ENCODE measurements at regions not wholly inside any gene's neighbourhood (a gene's known extent, or its start where the extent isn't known, plus 50 kb on each side); places are given as distances from the start of the nearest gene placed in this dataset.
"Not testable (repeated sequence)": the region's sequence is repeated elsewhere in the genome, so short reads cannot be mapped to it uniquely, and the experiment has no call there.

DNA sequence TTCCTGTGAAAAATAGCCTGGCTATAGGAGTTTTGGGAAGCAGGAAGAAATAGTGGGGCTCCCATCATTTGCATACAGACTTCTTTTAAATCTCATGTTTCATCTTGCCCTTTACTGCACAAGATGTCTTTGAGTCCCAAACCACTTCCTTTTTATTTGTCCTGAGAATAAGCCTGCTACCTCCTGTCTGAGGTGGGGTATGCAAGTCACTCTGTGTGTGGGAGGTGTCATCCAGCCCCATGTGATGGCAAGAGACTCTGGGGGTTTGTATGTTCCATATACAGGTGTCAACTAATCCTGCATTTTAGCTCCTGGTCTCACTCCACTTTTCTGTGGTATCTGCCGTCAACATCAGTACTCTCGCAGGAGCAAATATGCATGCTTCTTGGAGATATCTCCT is 102.0 kb downstream of the OTOL1 start:
- Histone ChIP-seq H3K4me3 (no peak overlapping the region), H3K27me3 (no peaks in the 10 kb centered on the region), H3K36me3 (no peaks in the 10 kb centered on the region), H3K4me2 (no peak overlapping the region), H3K27ac (no peak overlapping the region), H3K4me1 (0 out of 20 replicates have a peak, but pooled peaks cover 0 to 9% (median 0%) of the 10 kb centered on the region in 10 experiments), H4K20me1 (no peaks in the 10 kb centered on the region), H3K9me3 (replicated peaks in 1 of 11) (no peaks in the 10 kb centered on the region), H3K9ac (no peak overlapping the region)
- no peak for TF ChIP-seq Cebpa-rat (IDR thresholded peaks at IDR 0.05)

DNA sequence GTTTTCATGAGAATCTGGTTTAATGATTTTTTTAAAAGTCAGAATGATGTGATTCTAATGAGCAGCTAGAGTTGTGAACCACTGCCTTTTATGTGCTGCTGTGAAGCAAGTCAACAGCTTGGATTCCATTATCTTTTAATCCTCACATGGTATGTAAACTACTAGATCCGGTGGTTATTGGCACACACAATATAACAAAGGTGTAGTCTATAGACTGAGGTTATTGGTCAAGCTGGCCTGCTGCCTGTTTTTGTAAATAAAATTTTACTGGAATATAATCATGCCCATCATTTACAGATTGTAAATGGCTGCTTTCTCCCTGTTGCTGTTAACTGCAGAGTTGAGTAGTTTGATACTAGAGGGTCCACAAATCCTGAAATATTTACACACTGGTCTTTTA is 103.1 kb downstream of the OTOL1 start:
- Histone ChIP-seq H3K27ac (no peak overlapping the region), H3K9ac (no peak overlapping the region), H3K4me1 (0 out of 20 replicates have a peak, but pooled peaks cover 0 to 9% (median 0%) of the 10 kb centered on the region in 10 experiments), H3K4me2 (no peak overlapping the region), H3K36me3 (no peaks in the 10 kb centered on the region), H3K4me3 (no peak overlapping the region), H4K20me1 (no peaks in the 10 kb centered on the region), H3K9me3 (replicated peaks in 1 of 11) (no peaks in the 10 kb centered on the region), H3K27me3 (no peaks in the 10 kb centered on the region)
- TF ChIP-seq Cebpa-rat (IDR thresholded peaks at IDR 0.05), result no peak

DNA sequence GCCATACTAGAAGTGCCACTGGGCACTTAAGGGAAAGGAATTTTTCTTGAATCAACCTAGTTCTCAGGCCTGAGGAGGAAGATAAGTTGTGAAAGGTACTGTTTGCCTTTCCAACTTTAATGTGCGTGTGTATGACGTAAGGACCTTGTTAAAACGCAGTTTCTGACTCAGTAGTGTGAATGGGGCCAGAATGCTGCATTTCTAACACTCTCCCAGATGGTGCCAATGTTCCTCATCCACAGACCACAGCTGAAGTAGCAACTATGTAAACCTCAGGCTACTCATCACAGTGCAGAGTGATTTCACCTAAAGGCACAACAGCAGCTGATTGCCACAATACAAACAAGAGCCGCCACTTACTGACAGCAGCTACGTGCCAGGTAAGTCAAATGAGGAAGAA is 103.6 kb downstream of the OTOL1 start:
- H3K9ac ChIP-seq, result no peak overlapping the region
- H3K4me2 ChIP-seq, result no peak overlapping the region
- H4K20me1 ChIP-seq, result no peaks in the 10 kb centered on the region
- no peaks in the 10 kb centered on the region for H3K9me3 ChIP-seq (replicated peaks in 1 of 11)
- no peaks in the 10 kb centered on the region for H3K36me3 ChIP-seq
- no peak for TF ChIP-seq Cebpa-rat (IDR thresholded peaks at IDR 0.05)
- no peak overlapping the region for H3K4me3 ChIP-seq
- H3K4me1 ChIP-seq, result 0 out of 20 replicates have a peak, but pooled peaks cover 0 to 9% (median 0%) of the 10 kb centered on the region in 10 experiments
- no peaks in the 10 kb centered on the region for H3K27me3 ChIP-seq
- no peak overlapping the region for H3K27ac ChIP-seq

DNA sequence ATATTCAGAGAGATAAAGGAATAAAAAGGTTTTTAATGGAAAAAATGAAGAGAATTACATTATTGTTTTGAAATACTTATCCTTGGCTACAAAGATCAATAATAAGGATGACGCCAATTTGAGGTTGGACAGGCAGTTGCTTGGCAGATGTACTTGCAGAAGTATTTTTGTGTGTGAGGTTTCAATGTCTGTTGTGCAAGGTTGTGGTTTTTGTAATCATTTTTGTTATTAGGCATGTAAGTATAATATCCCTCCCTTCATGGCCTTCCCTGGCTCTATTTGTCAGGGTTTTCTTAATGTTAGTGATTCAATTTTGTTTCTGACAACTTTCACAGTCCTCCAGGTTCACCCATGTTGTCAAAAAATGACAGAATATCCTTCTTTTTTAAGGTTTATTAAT is 105.9 kb downstream of the OTOL1 start:
- Histone ChIP-seq H3K4me2 (no peak overlapping the region), H3K27ac (no peak overlapping the region), H3K36me3 (no peaks in the 10 kb centered on the region), H3K9ac (no peak overlapping the region), H3K27me3 (no peaks in the 10 kb centered on the region), H4K20me1 (no peaks in the 10 kb centered on the region), H3K4me3 (no peak overlapping the region), H3K4me1 (0 out of 20 replicates have a peak, but pooled peaks cover 0 to 9% (median 0%) of the 10 kb centered on the region in 10 experiments), H3K9me3 (replicated peaks in 1 of 11) (no peaks in the 10 kb centered on the region)
- no peak for TF ChIP-seq Cebpa-rat (IDR thresholded peaks at IDR 0.05)

DNA sequence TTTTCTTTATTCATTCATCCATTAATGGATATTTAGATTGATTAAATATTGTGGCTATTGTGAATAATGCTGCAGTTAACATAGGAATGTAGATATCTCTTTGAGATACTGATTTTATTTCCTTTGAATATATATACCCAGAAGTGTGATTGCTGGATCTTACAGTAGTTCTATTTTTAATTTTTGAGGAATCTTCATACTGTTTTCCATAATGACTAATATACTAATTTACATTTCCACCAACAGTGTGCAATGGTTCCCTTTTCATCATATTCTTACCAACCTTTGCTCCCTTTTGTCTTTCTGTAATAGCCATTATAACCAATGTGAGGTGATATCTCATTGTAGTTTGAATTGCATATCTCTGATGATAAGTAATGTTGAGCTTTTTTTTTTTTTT is 106.3 kb downstream of the OTOL1 start:
- Histone ChIP-seq H3K4me3 (no peak overlapping the region), H3K27me3 (no peaks in the 10 kb centered on the region), H3K4me1 (0 out of 20 replicates have a peak, but pooled peaks cover 0 to 9% (median 0%) of the 10 kb centered on the region in 10 experiments), H3K36me3 (no peaks in the 10 kb centered on the region), H3K9me3 (replicated peaks in 1 of 11) (no peaks in the 10 kb centered on the region), H4K20me1 (no peaks in the 10 kb centered on the region), H3K27ac (no peak overlapping the region), H3K4me2 (no peak overlapping the region), H3K9ac (no peak overlapping the region)
- no peak for TF ChIP-seq Cebpa-rat (IDR thresholded peaks at IDR 0.05)

DNA sequence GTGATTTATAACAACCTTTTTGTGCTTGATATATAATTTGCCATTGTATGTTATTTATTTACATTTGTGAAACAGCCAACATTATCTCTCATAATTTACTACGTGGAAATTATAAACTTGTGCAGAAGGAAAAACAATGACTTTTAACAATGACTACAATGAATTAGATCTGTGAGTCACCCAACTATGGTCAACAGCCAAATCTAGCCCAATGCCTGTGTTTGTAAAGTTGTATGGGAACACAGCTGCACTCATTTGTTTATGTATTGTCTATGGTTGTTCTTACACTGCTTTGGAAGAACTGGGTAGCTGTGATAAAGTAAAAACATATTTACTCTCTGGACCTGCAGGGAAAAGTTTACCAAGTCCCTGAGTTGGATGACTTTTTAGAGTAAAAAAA is 110.4 kb downstream of the OTOL1 start:
- H3K9me3 ChIP-seq (replicated peaks in 1 of 11), result peaks cover 0 to 4% (median 2%) of the 10 kb centered on the region in 11 experiments; a peak in 9 of 22 replicates
- no peak overlapping the region for H3K4me3 ChIP-seq
- no peak overlapping the region for H3K9ac ChIP-seq
- no peaks in the 10 kb centered on the region for H3K27me3 ChIP-seq
- no peak overlapping the region for H3K4me2 ChIP-seq
- H3K27ac ChIP-seq, result no peak overlapping the region
- H4K20me1 ChIP-seq, result no peaks in the 10 kb centered on the region
- H3K36me3 ChIP-seq, result no peaks in the 10 kb centered on the region
- no peak for TF ChIP-seq Cebpa-rat (IDR thresholded peaks at IDR 0.05)
- 0 out of 20 replicates have a peak, but pooled peaks cover 0 to 9% (median 0%) of the 10 kb centered on the region in 10 experiments for H3K4me1 ChIP-seq

DNA sequence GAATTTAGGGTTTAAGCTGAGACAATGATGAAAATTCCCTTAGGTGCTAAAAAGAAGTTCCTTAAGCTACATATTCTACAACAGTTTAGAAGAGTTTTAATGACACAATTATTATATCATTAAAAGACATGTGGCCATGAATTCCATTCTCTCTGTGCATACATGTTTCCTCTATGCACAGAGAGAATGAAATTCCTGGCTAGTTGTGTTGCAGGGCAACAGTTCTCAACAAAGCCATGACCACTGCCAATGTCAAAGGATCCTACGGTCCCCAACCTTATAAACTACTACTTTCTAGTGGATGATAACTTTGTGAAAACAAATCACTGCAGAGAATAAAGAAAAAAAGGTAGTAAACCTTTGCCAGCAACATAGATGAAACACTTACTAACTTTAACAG is 122.7 kb downstream of the OTOL1 start:
- H3K36me3 ChIP-seq, result no peaks in the 10 kb centered on the region
- no peaks in the 10 kb centered on the region for H3K4me1 ChIP-seq
- no peaks in the 10 kb centered on the region for H3K9me3 ChIP-seq (replicated peaks in 1 of 11)
- no peaks in the 10 kb centered on the region for H3K27me3 ChIP-seq
- H3K4me3 ChIP-seq, result no peak overlapping the region
- H3K4me2 ChIP-seq, result no peak overlapping the region
- no peaks in the 10 kb centered on the region for H4K20me1 ChIP-seq
- no peak overlapping the region for H3K27ac ChIP-seq
- no peak overlapping the region for H3K9ac ChIP-seq
- no peak for TF ChIP-seq Cebpa-rat (IDR thresholded peaks at IDR 0.05)

DNA sequence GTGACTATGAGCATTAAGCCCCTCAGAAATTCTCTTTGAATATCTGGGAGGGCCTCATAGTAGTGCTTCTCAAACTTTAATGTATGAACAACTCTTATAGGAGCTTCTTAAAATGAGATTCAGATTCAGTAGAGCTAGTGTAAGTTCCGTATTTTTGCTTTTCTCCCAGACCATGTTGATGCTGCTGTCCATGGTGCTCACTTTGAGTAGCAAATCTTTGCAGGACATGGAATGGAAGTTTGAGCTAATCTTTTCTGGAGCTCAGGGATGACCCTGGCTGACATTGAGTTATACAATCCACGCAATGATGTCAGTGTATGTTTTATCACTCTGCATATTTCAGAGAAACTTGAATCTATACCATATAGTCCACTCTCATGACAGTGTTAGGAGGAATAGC is 134.2 kb downstream of the OTOL1 start:
- H3K4me3 ChIP-seq, result no peak overlapping the region
- no peaks in the 10 kb centered on the region for H3K9me3 ChIP-seq (replicated peaks in 1 of 11)
- H3K36me3 ChIP-seq, result no peaks in the 10 kb centered on the region
- H3K4me1 ChIP-seq, result no peaks in the 10 kb centered on the region
- H3K27ac ChIP-seq, result no peak overlapping the region
- no peak for TF ChIP-seq Cebpa-rat (IDR thresholded peaks at IDR 0.05)
- no peak overlapping the region for H3K4me2 ChIP-seq
- H4K20me1 ChIP-seq, result no peaks in the 10 kb centered on the region
- H3K9ac ChIP-seq, result no peak overlapping the region
- H3K27me3 ChIP-seq, result no peaks in the 10 kb centered on the region

DNA sequence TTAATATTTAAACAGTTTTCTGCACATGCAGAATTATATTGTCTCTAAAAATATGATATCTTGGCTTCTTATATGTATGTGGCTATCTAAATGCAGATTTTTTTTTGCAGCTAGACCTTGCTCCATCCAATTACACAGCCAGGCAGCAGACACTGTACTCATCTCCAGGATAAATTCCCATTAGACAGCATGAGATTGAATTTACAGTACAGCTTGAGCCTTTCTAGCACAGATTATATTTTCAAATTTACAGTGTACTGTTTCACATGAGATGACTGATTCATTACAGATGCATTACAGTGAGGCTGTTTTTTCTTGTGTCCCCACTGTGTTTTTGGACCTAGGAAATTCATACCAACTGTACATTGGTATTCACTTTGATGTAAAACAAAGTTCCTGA is 134.9 kb downstream of the OTOL1 start:
- no peak overlapping the region for H3K27ac ChIP-seq
- no peaks in the 10 kb centered on the region for H3K9me3 ChIP-seq (replicated peaks in 1 of 11)
- H3K4me2 ChIP-seq, result no peak overlapping the region
- H3K9ac ChIP-seq, result no peak overlapping the region
- H3K36me3 ChIP-seq, result no peaks in the 10 kb centered on the region
- H4K20me1 ChIP-seq, result no peaks in the 10 kb centered on the region
- H3K4me1 ChIP-seq, result no peaks in the 10 kb centered on the region
- H3K4me3 ChIP-seq, result no peak overlapping the region
- no peak for TF ChIP-seq Cebpa-rat (IDR thresholded peaks at IDR 0.05)
- H3K27me3 ChIP-seq, result no peaks in the 10 kb centered on the region

DNA sequence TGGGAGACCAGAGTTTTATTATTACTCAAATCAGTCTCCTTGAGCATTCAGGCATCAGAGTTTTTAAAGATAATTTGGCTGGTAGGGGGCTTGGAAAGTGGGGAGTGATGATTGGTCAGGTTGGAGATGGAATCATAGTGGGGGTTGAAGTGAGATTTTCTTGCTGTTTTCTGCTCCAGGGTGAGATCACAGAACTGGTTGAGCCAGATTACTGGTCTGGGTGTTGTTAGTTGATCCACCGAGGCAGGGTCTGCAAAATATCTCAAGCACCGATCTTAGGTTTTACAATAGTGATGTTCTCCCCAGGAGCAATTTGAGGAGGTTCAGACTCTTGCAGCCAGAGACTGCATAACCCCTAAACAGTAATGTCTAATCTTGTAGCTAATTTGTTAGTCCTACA is 141.0 kb downstream of the OTOL1 start:
- H3K4me3 ChIP-seq, result no peak overlapping the region
- H3K4me1 ChIP-seq, result no peaks in the 10 kb centered on the region
- H3K9me3 ChIP-seq (replicated peaks in 1 of 11), result no peaks in the 10 kb centered on the region
- no peaks in the 10 kb centered on the region for H3K27me3 ChIP-seq
- no peaks in the 10 kb centered on the region for H3K36me3 ChIP-seq
- H3K4me2 ChIP-seq, result no peak overlapping the region
- TF ChIP-seq Cebpa-rat (IDR thresholded peaks at IDR 0.05), result no peak
- H3K9ac ChIP-seq, result no peak overlapping the region
- no peaks in the 10 kb centered on the region for H4K20me1 ChIP-seq
- H3K27ac ChIP-seq, result no peak overlapping the region

DNA sequence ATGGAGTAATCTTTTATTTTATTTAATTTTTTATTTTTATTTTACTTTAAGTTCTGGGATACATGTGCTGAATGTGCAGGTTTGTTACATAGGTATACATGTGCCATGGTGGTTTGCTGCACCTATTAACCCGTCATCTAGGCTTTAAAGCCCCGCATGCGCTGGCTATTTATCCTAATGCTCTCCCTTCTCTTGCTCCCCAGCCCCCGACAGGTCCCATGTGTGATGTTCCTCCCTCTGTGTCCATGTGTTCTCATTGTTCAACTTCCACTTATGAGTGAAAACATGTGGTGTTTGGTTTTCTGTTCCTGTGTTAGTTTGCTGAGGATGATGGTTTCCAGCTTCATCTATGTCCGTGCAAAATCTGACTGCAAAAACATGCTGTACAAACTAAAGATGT is 142.5 kb downstream of the OTOL1 start:
- H4K20me1 ChIP-seq; H3K27me3 ChIP-seq; H3K4me1 ChIP-seq; H3K4me2 ChIP-seq; H3K9me3 ChIP-seq (replicated peaks in 1 of 11); H3K27ac ChIP-seq; H3K4me3 ChIP-seq; H3K36me3 ChIP-seq; H3K9ac ChIP-seq: not testable (repeated sequence)

All from BLaER1 treated with 17β-estradiol and CSF1 and Interleukin-3, amounts not matched to agents 10 nM and 100 nM (cell line).